HepG2 (cell line): ENCODE measurements at regions not wholly inside any gene's neighbourhood (a gene's known extent, or its start where the extent isn't known, plus 50 kb on each side); places are given as distances from the start of the nearest gene placed in this dataset.

Experiments
- small RNA-seq, 3 experiments: library from RNA; depleted of rRNA; stranded (forward); fragments of <200 nt; gene quantifications; one replicate each; pipeline ENCODE3, GENCODE V24; 2012; ENCODE audit warnings: low read depth in 2 of 3, low replicate concordance in 1 of 3; ENCODE audit not compliant: insufficient read length in 3 of 3, insufficient read depth in 2 of 3

Small RNA genes in the stretch of these regions (small RNA-seq; reads per million reads assigned to genes)
- 0 reads per million in 3 experiments for gene HMGN2P47
